ENCODE measurements at regions not wholly inside any gene's neighbourhood (a gene's known extent, or its start where the extent isn't known, plus 50 kb on each side); places are given as distances from the start of the nearest gene placed in this dataset.

- TF ChIP-seq EZH2 (IDR thresholded peaks at IDR 0.05; ENCODE audit: borderline replicate concordance, insufficient read depth, low read depth, low read length, poor library complexity, severe bottlenecking): no peak
- TF ChIP-seq, protein P1, sequence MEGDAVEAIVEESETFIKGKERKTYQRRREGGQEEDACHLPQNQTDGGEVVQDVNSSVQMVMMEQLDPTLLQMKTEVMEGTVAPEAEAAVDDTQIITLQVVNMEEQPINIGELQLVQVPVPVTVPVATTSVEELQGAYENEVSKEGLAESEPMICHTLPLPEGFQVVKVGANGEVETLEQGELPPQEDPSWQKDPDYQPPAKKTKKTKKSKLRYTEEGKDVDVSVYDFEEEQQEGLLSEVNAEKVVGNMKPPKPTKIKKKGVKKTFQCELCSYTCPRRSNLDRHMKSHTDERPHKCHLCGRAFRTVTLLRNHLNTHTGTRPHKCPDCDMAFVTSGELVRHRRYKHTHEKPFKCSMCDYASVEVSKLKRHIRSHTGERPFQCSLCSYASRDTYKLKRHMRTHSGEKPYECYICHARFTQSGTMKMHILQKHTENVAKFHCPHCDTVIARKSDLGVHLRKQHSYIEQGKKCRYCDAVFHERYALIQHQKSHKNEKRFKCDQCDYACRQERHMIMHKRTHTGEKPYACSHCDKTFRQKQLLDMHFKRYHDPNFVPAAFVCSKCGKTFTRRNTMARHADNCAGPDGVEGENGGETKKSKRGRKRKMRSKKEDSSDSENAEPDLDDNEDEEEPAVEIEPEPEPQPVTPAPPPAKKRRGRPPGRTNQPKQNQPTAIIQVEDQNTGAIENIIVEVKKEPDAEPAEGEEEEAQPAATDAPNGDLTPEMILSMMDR (IDR thresholded peaks at IDR 0.05): no peak
These were observed 368.1 kb downstream of the DUSP10 start for GRCh38 chr1:221373795-221374194.

All from B cell (primary cell).